NCI-H2029 treated with DMSO at 0.1 percent for 48 hours (cell line): ENCODE measurements at regions not wholly inside any gene's neighbourhood (a gene's known extent, or its start where the extent isn't known, plus 50 kb on each side); places are given as distances from the start of the nearest gene placed in this dataset.

Experiments
- DNase-seq: peaks from one replicate; lab custom pipeline; 2025; lab: John Stamatoyannopoulos, UW

DNA sequence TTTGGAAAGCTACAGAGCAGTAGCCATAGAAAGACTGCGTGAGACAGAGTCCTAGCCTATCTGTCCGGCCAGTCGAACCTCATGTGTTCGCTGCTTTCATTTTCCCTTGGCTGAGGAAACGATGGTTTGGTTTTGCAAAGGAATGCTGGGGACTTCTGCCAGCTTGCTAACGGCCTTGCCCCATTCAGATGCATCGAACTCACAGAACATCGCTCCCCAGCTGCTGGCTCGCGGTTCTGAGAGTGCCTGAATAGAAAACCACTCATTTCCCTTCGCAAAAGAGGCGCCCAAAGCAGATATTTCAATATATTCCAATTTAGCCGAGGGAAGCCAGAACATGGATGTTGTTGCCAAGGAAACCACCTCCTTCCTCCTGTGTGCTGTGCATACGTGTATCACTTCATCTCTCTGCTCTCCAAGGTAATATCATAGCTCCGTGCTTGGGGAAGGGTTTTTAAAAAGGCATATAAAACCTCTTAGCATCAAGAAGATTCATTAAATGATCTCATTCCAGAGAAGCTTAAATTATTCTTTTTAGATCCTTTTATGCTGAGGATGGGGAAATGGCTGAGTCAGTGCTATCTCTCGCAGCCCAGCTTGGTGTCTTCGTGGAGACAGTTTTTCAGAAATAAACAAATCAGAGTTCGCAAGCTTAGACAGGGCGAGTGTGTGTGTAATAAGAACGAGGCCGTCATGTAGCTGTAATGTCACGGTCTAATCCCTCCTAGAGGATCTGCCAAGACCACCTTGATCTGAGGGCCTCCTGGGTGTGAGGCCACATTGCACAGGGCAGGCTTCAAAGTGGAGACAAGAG, 215.2 kb downstream of the RPS24 start:
- no peak for DNase-seq

DNA sequence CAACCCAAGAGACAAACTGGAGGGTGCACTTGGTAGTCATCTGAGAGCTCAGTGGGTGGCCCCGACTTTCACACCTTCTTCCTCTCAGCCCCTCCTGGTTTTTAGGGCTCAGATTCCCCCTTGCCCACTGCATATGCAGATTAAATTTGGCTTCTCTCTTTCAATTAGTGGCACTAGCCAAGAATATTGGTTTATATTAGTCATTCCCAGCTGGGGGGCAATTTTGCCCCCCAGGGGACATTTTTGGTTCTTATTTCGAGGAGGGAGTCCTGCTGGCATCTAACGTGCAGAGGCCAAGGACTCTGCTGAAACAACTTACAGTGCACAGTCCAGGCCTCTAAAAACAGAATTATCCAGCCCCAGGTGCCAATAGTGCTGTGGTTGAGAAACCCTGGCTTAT, 216.0 kb downstream of the RPS24 start:
- no peak for DNase-seq

DNA sequence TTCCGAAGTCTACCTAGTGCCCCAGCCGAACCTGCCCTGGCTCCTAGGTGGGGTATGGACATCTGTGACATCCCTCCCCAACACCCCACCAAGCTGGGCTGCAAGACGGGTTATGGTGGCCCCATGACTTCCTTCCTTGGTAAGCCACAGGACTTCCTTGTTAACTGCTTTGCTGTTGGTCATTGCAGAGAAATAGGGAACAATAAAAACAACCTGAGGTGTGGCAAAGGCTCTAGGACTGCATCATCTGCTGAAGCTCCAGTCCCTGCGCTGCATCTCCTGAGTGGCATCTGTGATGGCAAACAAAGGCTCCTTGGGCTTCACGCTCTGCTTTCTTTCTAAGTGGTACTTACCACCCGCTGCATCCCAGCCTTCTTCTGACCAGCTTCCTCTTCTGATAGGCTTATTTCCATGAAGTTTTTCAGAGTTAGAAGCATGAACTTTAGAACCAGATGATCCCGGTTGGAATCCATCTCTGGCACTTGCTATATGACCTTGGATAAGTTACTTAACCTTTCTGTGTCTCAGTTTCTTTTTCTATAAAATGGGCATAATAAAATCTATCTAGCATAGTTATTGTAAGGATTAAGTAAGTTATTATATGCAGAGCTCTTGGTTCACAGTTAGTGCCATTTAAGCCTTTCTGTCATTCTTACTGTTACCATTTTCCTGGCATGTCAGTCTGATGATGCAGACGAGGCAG, 216.8 kb downstream of the RPS24 start:
- DNase-seq, result no peak

DNA sequence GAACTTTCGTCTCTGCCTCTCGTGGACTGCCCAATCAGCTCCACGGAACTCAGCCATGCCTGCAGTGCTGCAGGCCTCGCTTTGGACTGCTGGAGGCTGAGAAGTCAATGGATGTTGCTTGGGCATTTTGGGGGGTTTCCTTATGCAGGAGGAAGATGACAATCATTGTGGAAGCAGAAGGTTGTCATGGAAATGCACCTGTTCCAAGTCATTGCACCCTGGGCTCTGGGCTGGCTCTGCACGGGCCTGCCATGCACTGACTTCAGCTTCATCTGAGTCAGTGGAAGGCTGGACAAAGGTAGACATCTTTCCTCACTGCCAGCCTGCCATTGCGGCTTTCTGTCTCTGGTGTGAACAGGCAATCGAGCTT, 217.3 kb downstream of the RPS24 start:
- no peak for DNase-seq

DNA sequence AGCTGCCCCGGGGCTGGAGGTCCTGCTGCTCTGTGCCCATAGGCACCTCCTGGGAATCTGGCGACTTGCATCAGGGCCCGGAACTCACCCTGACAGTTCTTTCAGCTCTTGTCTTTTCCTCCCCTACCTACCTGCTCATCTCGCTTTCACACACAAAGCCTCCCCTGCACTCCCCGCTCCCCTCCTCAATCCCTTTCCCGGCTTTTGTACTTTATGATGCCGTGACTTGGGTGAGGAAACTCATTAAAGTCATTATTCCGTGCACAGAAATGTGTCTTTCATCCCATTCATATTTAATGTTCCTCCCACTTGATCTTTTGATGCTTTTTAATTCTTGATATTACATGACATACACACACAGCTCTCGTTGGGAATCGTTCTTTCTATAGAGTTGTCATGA, 218.6 kb downstream of the RPS24 start:
- DNase-seq, result no peak

DNA sequence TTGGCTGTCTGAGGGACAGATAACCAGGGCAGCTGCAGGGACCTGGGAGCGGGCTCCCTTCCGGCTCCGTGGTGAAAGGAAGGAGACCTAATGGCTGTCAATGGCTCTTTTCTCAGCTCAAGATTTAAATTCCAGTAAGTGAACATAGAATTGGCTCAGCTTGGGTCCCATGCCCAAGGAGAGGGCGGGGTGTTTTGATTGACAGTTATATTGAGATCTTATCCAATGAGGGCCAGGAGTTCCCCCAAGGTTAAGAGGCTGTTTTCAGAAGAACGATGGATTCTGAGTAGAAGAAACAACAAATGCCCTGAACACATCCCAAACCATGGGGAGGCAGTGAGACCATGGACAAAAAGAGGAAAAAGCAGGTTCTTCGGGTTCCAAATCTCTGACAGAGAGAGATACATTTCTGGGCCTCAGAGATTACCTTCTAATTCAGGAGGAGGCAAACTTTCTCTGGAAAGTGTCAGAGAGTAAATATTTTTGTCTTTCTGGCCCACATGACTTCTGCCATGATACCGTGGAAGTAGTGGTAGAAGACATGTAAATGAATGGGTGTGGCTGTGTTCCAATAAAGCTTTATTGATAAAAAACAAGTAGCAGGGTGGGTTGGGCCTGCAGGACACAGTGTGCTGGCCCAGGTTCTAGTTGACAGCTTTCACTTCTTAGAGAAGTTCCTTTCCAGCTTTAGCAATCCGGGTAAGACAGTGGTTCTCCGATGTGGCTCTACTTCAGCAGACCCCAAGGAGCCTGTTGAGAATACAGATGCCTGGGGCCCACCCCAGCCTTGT, 219.6 kb downstream of the RPS24 start:
- DNase-seq, result no peak

DNA sequence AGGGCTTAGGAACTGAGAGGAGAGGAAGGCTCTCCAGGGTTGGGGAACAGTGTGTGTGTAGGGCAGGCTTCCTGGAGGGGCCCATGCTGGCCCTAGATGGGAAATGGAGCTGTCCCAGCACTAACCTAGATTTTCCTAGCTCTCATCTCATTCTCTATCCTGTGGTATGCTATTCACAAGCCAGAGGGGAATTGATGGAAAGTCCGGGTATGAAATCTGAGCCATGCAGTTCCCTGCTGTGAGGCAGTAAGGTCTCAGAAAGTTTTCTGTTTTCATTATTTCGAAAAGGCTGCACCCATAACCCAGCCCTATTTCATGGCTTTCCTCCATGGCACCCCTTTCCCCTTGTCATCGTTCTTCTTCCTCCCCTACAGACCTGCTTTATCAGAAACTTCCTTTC, 220.3 kb downstream of the RPS24 start:
- DNase-seq, result no peak

DNA sequence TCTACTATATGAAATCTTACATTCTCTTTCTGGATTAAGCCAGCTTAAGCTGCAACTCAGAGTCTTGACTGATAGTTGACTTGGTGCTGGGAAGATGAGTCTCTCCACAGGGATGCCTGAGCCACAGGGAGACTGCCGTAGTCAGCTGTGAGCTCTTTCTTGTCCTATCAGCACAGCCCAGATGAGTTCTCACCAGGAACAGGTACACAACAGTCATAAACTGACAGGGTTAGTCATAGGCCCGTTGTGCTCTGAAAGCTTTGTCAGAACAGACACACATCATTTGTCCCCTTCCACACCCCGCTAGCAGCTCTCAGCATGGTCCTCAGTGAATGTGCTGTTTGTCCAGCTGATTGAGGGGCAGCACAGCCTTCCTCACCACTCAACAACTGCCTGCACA, 221.6 kb downstream of the RPS24 start:
- no peak for DNase-seq

DNA sequence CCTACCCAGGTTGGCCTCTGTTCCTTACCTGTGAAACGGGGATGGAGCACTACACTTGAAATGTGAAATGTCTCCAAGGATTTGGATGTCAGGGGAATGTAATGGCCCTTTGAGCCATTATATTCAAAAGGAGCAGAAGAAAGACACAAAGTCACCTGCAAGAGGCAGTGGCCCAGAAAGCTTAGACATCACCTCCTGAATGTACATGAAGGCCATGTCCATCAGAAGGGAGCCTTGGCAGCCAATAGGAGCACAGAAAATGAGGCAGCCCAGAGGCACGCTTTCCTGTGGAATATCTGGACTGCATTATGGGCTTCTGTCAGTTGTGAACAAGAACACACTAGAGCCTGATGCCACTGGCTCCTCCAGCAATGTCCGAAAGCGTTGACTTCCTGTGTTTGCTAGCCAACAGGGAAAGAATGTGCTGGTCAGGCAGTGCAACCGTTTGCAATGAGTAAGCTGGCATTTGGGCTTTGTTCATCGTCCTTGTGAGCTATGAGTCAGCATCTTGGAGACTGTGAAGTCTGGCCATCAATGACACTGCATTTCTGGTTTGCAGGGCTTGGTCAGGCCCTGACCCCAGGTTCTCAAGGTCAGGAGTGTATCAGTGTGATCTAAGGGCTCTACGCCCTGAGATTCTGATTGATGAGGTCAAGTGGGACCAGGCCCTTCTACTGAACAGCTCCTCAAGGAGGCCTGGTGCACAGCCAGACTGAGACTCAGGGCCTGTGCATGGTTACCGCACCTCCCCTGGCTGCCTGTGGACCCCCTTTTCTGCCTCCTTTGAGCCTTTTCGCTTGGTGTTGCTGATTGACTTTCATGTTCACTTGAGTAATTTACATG, 222.4 kb downstream of the RPS24 start:
- DNase-seq, result no peak

DNA sequence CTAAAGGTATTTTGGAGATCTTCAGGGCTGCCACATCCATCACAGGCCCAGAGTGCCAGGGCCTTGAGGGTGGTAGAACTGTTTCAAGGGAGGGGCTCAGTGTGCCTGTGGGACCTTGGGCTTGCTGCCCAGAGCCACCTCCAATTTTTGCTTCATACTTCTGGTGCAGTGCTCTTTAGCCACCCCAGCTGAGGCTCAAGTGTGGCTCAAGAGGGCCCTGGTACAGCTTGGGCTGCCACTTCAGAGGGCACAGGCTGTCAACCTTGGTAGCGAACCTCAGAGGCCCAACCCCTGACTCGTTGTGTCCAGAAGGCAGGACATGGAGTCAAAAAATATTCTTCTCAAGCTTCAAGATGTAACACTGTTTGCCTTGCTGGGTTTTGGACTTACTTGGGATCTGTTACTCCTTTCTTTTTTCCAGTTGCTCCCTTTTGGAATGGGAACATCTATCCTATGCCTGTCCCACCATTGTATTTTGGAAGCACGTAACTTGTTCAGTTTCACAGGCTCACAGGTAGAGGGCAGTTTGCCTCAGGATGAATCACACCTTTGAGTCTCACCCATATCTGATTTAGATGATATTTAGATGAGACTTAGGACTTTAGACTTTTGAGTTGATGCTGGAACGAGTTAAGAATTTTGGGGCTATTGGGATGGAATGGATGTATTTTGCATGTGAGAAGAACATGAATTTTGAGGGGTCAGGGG, 224.8 kb downstream of the RPS24 start:
- no peak for DNase-seq

DNA sequence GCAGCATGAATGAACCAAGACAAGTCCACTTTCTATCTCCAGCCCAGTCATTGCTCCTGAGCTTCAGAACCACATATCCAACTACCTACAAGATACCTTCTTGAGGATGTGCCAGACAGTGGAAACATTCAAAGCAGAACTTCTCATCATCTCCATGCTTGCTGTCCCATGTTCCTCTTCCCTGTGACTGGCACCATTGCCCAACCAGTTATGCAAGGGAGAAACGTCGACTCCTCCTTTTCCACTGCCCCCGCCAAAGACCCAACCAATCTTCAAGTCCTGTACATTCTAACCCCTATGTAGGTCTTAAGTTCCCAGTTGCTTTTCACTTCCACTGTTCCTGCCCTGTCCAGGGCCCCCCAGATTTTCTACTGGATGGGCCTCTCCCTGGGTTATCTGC, 225.7 kb downstream of the RPS24 start:
- DNase-seq, result no peak

DNA sequence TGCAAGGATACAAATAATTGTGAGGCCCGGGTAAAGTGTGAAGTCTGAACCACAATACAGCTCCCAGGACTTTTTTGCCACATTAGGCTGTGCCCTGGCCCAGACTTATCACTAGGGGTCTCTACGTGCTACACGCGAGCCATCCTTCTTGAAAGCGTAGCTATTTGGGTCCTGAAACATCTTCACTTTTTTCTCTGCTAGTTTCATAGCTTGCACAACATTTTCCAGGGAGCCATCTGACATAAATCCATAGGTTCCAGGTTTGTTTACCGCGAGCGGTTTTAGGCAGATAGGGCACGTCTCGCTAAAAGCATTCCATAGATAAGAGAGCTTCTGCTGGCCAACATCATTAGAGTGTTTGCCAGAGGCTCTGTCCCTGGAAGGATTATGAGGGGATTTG, 226.5 kb downstream of the RPS24 start:
- DNase-seq, result no peak

DNA sequence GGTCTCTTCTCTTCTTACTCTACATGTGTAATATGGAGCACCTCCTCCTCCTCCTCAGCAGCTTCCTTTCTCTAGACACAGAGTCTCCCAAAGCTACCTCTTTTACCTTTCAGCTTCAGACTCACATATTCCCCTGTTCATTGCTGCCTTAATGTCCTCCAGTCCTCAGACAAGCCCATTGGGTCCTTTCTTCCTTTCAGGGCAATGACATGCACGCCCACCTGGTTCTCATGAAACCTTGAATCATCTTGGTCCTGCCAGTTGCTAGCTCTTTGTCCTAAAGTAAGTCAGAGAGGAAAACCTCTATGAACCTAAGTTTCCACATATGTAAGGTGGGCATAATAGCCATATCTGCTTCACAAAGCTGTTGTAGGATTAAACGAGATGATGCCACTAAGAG, 227.0 kb downstream of the RPS24 start:
- DNase-seq, result no peak

DNA sequence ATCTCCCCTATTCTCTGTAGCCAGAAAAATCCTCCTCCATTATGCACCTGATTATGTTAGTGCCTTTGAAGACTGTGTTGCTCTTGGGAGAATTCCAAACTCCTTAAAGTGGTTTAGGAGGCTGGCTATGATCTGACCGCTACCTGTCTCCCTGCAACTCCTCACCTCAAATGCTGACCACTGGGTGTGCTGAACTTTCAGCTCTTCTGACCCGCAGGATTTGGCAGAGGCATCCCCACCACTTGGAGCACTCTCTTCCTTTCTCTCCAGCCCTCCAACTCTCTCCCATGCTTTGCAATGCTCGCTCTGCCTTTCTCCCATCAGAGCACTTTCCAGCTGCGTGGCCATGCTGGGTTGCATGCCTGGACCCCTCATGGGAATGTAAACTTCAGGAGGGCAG, 227.6 kb downstream of the RPS24 start:
- no peak for DNase-seq

DNA sequence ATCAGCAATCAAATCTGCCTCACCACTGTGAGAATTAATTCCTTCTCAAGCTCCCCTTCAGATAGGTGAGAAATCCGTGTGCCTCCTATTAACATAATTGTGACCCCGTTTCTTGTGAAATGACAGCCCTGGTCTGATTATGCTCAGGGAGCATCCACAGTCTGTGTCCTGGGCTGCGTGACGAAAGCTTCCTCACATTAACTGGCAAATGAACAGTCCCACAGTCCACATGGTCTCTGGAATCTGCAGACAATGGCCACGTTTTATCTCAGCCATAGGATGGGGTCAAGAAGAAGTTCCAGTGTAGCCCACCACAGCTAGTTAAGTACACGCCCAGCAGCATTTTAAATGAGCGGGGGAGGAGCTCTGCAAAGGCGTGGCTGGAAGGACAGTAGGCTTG, 229.2 kb downstream of the RPS24 start:
- no peak for DNase-seq

DNA sequence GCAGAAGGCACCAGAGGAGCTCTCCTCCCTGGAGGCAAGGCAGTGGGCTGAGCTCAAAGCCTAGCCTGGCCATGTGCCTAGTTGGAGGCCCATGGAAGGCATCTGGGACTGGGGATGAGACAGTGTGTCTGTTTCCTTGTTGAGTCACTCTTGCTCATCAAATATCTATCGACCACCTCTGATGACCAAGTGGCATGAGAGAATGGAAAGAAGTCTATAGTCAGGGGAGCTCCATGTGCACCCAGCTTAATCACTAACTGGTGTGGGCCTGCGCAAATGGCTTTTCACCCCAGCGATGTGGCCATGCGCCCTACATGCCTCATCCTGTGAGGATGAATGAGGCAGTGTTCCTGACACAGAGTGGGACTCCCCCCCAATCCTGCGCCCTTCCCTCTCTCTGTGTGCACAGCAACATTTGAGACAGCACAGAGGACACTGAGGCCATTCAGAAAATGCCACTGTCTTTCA, 229.9 kb downstream of the RPS24 start:
- DNase-seq, result no peak

DNA sequence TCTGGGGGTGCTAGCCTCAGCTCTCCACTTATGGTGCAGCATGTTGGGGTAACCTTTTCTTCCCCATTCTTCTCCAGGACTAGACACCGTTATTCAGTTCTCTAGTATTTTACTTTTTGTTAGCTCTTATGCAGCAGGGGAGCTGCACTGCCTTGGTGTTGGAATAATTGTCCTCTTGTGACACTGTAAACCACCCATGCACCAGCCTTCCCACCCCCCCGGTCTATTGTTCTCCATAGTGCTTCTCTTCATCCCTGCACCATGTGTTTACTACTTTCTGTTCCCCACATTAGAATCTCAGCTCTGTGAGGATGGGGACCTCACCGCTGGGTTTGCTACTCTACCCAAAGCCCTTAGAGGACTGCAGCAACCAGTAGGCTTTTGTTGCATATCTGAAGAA, 230.7 kb downstream of the RPS24 start:
- DNase-seq, result no peak

DNA sequence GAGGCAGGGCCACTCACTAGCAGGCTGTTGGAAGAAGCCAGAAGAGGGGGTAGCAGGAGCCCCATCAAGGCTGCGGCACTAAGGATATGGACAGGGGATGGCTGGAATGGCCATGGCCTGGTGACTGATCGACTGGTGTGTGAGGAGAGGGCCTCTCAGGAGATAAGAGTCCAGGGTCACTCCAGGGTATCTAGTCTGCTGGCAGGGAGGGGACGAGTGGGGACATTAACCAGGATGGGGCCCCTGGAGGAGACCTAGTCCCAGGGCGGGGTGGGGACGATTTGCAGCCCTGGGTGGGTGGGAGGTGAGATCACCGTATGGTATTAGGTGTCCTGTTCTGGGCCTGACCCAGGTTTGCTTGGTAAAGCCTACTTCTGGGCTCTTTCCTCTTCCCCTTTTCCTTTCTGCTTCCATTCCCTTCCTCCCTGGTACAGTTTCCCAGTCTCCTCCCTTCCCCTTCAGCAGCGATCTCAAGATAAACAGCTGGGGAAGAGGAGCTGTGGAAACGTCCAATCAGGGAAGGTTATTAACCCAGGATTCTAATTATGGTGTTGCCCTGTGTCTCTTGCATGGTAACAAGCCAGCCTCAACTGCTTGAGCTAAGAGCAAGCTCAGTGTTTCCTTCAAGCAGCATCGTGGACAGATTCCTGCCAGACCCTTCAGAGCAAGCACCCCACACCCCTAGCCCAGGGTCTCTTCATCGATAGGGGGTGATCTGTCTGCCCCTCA, 233.2 kb downstream of the RPS24 start:
- DNase-seq, result no peak

DNA sequence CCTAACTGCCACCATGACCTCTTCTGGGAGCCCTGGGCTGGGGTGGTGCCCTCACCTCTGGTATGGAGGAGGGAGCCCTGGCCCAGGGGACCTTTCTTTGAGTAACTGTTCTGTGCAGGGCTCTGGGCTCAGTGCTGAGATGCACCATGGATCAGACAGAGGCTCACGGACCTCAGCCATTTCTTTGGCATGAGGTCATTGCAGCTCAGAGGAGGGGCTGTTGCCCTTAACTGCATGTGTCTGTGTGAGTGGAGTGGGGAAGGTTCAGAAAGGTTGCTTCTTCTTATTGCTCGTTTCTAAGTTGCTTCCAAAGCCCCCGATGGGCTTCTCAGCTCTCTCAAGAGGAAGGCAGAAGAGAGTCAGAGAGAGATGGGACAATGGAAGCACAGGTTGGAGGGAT, 233.9 kb downstream of the RPS24 start:
- DNase-seq, result no peak

DNA sequence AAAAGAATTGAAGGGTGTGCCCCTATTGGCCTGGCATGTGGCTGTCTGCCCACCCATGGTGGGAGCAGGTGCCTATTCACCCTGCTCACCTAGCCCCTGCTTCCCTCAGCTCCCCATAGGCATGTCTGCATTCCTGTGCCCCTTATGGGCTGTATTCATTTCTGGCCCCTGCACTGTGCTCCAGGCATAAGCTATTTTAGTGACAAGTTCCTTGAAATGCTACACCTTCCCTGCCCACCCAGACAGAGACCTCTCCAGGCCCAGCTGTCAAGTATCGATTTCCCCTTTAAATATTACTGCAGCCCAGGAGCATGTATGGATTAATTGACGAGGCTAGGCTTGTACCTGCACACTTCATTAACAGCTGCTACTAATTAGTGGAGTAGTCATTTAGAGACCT, 235.4 kb downstream of the RPS24 start:
- DNase-seq, result no peak

DNA sequence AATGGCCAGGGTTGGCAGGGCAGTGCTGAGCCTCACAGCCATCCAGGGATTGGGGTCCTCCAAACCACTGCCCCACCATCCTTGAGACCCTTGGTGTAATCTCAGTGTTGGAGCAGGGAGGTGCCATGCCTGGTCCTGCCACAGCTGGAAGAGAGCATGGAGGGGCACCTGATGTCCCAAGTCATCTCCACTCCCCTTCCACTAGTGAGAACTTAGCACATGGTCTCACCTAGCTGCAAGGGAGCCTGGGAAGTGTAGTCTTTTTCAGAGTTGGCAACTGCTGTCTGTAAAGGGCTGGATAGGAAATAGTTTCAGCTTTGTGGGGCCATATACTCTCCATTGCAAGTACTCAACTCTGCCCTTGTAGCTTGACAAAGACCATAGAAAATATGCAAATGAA, 238.7 kb downstream of the RPS24 start:
- no peak for DNase-seq
